ENCODE measurements at regions not wholly inside any gene's neighbourhood (a gene's known extent, or its start where the extent isn't known, plus 50 kb on each side); places are given as distances from the start of the nearest gene placed in this dataset.

- DNase-seq: no peak
These were observed 238.6 kb upstream of the ADAMTSL1 start for GRCh38 chr9:18235181-18235908.

GRCh38 chr9:18236336-18236735 is 237.6 kb upstream of the ADAMTSL1 start:
- no peak for DNase-seq

DNA sequence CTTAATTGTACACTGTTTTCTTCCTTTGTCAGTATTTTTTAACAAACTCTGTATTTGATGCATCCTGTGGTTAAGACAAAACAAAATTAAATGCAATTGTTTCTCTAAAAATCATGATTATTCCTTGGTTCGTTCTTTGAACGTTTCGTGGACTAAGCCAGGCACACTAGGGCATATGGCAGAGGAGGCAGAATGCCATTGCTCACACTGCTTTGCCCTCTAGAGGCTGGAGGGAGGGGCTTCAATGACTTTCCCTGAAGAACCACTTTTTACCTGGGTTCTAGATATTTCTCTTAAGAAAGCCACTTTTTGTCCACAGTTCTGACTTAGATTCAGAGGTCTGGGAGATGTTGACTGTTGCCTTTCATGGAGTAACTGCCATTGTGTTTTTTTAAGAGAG is 236.2 kb upstream of the ADAMTSL1 start:
- DNase-seq: no peak

DNA sequence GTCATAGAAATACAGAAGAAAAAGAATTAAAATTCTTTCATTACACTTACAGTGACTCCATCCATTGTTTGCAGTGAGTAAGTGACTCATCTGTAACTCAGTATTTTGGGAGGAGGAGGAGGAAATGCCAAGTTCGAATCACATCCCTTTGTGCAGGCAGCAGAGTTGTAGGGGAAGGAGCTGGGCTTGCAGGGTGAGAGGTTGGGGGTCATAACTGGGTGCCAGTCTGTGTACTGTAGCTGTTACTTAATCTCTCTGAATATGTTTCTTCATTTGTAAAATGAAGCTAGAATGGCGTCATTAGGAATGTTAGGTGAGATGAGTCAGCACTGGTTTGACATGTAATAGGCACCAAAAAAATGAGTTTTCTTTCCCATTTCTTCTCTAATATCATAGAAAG is 235.7 kb upstream of the ADAMTSL1 start:
- no peak for DNase-seq

DNA sequence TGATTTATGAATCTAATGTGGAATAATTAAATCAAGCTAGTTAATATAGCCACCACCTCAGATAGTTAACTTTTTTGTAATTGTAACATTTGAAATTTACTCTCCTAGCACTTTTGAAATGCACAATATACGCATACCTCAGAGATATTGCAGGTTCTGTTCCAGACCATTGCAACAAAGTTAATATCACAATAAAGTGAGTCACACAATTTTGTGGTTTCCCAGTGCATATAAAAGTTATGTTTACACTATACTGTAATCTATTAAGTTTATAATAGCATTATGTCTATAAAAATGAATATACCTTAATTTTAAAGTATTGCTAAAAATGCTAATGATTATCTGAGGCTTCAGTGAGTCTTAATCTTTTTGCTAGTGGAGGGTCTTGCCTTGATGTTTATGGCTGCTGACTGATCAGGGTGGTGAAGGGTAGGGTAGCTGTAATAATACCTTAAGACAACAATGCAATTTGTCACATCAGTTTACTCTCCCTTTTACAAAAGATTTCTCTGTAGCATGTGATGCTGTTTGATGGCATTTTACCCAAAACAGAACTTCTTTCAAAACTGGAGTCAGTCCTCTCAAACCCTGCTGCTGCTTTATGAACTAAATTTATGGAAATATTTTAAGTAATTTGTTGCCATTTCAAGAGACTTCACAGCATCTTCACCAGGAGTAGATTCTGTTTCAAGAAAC is 235.1 kb upstream of the ADAMTSL1 start:
- no peak for DNase-seq

- DNase-seq: no peak
These were observed 233.7 kb upstream of the ADAMTSL1 start for GRCh38 chr9:18240213-18240612.

- no peak for DNase-seq
These were observed 228.0 kb upstream of the ADAMTSL1 start for GRCh38 chr9:18245911-18246310.

- DNase-seq: no peak
These were observed 223.9 kb upstream of the ADAMTSL1 start for GRCh38 chr9:18250053-18250452.

- DNase-seq: no peak
These were observed 220.0 kb upstream of the ADAMTSL1 start for GRCh38 chr9:18253950-18254349.

DNA sequence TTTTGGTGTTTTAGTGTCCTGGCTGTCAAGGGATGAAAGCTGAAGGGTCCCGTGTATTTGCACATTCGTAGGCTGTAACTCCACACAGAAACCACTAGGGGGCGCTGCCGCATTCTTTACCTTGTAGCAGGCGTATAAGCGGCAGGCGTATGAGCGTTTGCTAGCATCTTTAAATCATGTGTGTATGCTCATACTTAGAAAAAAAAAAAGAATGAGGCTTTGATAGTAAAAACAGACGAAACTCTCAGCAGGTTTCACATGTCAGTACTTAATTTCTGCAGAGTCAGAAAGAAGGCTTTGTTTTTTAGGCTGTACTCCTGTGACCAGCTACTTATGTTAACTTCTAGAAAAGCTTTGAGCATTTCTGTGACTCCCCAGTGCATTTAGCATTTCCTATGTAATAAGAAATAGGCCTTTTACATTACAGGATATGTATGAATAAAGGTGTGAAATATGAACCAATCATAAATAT is 218.8 kb upstream of the ADAMTSL1 start:
- peak; percentile 75 for DNase-seq

- no peak for DNase-seq
These were observed 218.2 kb upstream of the ADAMTSL1 start for GRCh38 chr9:18255747-18256146.

DNA sequence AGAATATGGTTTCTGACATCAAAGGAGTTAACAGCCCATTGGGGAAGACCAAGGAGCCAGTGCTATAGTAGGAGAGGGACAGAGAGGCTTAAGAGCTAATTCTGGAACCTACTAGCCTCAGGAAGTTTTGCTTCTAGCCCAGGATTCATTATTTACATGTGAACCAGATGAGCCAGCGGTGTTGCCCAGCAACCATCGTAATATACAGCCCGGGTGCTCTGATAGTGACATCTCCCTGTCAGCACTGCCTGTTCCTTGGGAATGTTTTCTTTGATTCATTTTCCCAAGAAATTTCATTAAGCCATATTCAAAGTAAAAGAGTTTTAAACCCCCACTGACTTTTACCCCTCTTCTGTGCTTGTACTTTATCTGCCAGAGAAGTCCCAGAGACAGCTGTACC is 217.4 kb upstream of the ADAMTSL1 start:
- no peak for DNase-seq

- DNase-seq: peak; percentile 60
These were observed 213.4 kb upstream of the ADAMTSL1 start for GRCh38 chr9:18260521-18260920.

DNA sequence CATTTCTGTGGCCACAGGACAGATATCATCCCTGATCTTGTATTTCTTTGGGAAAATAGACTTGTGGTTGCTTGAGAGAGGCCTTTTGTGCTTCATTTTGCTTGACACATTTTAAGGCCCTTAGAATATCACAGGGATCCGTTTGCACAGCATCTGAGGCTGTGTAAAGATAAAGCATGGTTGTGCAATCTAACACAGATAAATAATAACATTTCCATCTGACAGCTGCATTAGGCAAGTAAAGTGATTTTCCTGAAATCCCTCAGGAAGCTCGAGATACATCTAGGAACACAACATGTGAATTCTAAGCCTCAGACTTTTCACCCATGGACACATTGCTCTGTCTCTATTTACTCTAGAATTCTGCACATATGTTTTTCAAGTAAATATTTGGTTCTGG is 212.8 kb upstream of the ADAMTSL1 start:
- no peak for DNase-seq

DNA sequence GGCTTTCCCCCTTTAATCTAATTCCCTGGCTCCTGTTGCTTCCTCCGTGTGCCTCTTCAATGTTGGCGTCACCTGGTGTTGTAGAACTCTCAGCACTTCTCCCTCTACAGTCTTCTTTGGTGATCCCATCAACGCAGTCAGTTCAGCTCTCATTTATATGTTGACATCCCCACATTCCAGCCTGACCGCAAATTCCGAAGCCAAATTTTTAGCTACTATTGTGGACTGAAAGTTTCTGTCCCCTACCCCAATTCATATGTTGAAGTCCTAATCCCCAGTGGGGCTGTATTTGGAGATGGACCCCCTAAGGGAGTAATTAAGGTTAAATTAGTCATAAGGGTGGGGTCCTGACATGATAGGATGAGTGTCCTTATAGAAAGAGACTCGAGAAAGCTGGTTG is 210.6 kb upstream of the ADAMTSL1 start:
- no peak for DNase-seq

- no peak for DNase-seq
These were observed 205.6 kb upstream of the ADAMTSL1 start for GRCh38 chr9:18268381-18268780.

DNA sequence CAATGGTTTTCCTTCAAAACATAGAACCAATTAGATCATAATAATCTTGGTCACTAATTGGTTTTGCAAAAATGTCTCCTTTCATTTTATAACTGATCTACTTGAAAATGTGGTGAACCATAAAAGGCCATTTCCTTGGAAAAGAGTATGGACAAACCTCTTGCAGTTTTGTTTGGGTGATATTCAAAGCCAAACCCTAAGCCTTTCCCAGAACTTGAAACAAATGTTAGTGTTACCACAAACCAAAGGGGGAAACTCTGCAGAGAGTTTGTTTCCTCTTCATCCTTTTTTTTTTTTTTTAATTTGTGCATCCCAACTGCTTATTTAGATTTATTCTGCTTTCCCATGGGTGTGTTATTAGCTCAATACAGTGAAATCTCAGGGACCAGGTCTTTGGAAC is 204.4 kb upstream of the ADAMTSL1 start:
- DNase-seq: no peak

DNA sequence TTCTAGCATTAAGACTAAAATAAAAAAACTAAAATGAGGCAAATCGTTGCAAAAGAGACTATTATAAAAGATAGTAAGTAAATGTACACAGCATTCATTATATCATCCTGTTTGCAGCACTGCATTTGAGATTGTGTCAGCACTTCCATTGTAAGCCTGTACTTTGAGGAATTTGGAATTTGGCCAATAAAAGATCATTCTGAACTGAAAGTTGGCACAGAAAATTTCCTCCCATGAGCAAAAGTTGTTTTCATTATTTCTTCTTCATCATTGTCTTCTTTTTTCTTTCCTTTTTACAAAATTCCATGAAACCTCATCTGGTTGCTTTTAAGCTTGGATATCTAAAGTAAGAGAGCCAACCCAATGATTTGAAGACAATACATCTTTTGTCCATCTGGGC is 199.3 kb upstream of the ADAMTSL1 start:
- no peak for DNase-seq

GRCh38 chr9:18275313-18275990 is 198.5 kb upstream of the ADAMTSL1 start:
- no peak for DNase-seq

GRCh38 chr9:18281291-18281690 is 192.7 kb upstream of the ADAMTSL1 start:
- DNase-seq: no peak

DNA sequence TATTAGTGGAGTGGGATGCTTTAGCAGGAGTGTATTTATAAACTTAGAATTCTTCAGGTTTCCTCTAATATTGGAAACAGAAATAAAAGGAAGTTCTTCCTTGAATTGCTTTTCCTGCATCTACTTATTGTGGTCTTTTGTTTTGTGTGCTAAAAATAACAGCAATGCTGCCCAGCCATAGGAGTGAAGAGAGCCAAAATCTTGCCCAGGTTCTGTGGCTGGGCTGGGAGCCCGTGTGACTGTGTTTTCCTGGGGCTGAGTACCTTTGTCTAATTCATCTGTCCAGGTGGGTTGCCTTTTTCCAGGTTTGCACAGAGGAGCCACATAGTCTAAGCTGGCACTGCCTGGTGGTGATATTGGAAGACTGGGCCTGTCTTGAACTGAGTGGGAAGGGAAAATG is 179.7 kb upstream of the ADAMTSL1 start:
- no peak for DNase-seq

GRCh38 chr9:18296702-18297055 is 177.3 kb upstream of the ADAMTSL1 start:
- no peak for DNase-seq

GRCh38 chr9:18297056-18297841 is 176.7 kb upstream of the ADAMTSL1 start:
- DNase-seq: no peak
